ENCODE measurements at regions not wholly inside any gene's neighbourhood (a gene's known extent, or its start where the extent isn't known, plus 50 kb on each side); places are given as distances from the start of the nearest gene placed in this dataset.

GRCh38 chr11:91653079-91653754, 571.4 kb upstream of the FAT3 start:
- TF ChIP-seq CTCF (conservative IDR thresholded peaks at IDR 0.05; ENCODE audit: low read depth, low read length) = no peak
- TF ChIP-seq RAD21 (IDR thresholded peaks at IDR 0.05; ENCODE audit: low read length) = no peak
- TF ChIP-seq POLR2A (IDR thresholded peaks at IDR 0.05; ENCODE audit: low read depth, low read length) = no peak
- no peak for TF ChIP-seq USF2 (IDR thresholded peaks at IDR 0.05; ENCODE audit: low read depth, low read length)
- no peak for TF ChIP-seq SMC3 (IDR thresholded peaks at IDR 0.05; ENCODE audit: low read depth, low read length)
- TF ChIP-seq RFX5 (IDR thresholded peaks at IDR 0.05; ENCODE audit: low read depth, low read length) = no peak
- TF ChIP-seq CEBPB (IDR thresholded peaks at IDR 0.05; ENCODE audit: low read depth, low read length) = no peak
- TF ChIP-seq MAFK (IDR thresholded peaks at IDR 0.05; ENCODE audit: low read depth, low read length) = no peak

Measured in IMR-90 (cell line).